ENCODE measurements at regions not wholly inside any gene's neighbourhood (a gene's known extent, or its start where the extent isn't known, plus 50 kb on each side); places are given as distances from the start of the nearest gene placed in this dataset.

DNA sequence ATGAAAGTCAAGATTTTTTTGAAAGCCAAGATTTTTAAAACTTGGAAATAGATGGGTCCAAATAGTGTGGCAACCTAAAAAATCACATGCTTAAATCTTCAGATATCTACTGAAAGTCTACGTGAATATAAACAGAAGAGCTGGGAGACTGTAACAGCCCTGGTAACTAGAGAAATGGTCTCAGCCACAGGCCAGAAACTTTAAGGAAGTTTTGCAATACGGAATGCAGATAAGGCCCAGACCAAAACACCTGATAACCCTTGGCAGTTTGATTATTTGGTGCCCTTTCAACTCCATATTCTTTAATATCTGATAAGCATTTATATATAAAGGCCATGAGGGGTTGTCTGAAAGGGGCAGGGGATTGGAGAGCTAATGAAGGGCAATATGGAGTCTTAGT lies 537.3 kb upstream of the TGFBR2 start:
- no peak for DNase-seq

DNA sequence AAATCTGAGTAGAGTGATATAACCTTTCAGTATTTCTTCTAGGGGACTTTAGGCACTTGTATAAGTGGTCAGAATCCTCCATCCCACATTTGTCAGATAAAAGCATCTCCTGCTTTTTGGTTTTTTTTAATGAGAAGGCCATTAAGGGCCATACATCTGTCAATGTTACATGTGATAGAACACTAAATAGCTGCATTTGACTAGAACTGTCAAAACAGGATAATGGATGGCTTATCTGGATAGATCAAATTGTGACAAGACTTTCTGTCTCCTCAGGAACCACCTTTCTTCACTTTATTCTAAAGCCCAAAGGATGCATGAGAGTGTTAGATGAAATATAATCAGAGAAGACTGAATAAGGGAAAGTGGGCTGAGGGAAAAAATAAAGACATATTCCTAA lies 533.4 kb upstream of the TGFBR2 start:
- DNase-seq, result no peak

DNA sequence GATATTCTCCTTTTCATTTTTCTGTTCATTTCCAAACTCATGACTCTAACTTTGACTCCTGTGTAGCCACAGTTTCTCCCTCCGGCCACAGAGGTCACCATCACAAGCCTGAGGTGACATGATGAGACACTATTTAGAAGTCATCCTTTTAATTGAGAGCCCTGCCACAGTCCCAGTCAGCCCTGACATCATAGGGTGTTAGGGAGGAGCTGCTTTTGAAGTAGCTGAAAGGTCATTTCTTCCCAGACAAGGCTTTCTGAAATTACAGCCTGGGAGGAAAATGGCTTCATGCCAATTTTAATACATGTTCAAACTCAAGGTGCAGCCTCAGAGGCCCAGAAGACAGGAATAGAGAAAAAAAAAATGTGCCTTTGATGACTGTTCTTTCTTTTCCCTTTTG lies 532.8 kb upstream of the TGFBR2 start:
- DNase-seq, result no peak

DNA sequence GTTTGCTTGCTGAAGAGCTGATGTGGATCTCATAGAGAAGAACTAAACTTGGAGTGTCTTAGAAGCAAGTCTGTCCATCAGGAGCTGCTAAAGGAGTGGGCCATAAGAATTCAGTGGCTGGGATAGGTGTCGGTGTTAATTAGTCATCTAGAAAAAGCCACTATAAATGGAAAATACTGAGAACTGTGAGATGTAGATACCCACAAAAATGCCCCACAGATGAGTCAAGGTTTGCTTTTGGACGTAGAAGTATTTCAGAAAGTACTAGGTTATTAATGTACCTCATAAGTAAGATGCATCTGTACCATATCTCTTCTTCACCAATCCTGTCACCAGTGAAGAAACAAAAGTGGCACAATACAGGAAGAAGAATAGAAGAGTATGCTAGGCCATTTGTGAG lies 530.9 kb upstream of the TGFBR2 start:
- DNase-seq, result no peak

DNA sequence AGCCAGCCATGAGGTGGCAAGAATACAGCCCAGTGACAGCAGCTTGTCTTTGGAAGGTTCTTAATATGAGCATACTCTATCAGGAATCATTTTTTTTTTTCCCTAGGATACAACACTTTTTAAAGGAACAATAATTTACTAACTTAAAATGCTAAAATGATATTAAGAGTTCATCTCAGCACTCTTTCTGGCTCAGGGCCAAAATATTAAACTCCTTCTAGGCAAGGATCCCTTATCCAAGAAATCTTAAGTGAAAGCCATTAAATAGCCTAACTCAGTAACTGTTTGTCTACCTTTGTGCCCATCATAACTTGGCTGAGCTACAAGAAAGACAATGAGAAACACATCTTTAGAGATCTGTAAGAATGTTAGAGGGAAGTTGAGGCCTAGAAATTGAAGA lies 529.5 kb upstream of the TGFBR2 start:
- no peak for DNase-seq

DNA sequence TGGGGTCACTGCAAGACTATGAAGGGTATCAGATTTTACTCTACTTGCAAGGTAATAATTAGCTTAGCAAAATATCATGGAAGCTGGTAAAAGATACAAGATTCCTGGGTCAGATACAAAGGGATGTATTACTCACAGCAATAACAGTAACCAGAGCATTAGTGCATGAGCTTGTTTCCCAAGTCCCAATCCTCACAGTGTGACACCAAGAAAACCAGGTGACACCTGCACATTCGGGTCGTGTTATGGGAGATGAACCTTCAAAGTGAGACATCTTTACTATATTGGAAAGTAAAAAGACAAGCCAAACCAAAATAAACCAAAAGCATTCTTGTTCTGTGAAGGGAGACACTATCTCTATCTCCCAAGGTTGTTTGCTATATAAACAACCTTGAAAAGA lies 528.7 kb upstream of the TGFBR2 start:
- no peak for DNase-seq

GRCh38 chr3:30078736-30079135 lies 527.7 kb upstream of the TGFBR2 start:
- DNase-seq, result no peak

GRCh38 chr3:30081904-30082303 lies 524.5 kb upstream of the TGFBR2 start:
- no peak for DNase-seq

DNA sequence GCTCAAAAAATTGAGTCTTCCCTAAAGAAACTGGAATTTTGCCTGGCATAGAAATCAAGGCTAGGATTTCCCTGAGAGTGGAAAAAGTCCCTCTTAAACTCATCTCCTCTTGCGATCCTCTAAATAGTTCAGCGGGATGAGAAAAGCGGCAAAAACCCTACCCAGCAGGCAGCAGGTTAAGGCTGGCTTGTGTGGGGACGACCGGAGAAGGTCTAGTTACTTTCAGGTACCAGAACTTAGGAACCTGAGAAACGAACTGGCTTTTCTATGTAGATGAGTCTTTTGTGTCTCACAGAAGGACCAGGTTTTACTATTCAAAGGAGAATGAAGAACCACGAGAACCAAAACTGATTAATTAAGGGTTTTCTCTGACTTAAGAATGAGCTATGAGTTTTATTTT lies 523.7 kb upstream of the TGFBR2 start:
- DNase-seq, result no peak

DNA sequence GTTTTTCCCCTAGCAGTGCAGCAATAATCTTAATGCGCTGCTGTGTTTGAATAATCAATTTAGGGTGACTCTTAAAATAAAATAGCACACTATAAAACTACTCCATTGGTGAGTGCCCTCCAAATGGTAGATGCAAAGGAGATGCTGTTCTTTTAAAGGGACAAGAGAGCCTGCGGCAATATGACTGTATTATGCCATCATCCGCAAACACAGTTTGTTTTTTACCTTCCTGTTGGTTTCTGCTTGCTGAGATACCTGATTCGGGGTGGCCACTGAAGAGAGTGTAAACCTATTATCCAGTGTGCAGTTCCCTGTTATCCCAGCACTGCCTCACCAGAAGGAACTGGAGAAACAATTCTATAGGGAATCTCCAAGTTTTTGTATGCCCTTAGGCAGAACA lies 523.1 kb upstream of the TGFBR2 start:
- DNase-seq, result no peak

- DNase-seq, result no peak
Observed at GRCh38 chr3:30084316-30084715, 522.1 kb upstream of the TGFBR2 start.

- no peak for DNase-seq
Observed at GRCh38 chr3:30084971-30085403, 521.4 kb upstream of the TGFBR2 start.

- DNase-seq, result no peak
Observed at GRCh38 chr3:30085486-30085885, 520.9 kb upstream of the TGFBR2 start.

- DNase-seq, result no peak
Observed at GRCh38 chr3:30091686-30092085, 514.7 kb upstream of the TGFBR2 start.

DNA sequence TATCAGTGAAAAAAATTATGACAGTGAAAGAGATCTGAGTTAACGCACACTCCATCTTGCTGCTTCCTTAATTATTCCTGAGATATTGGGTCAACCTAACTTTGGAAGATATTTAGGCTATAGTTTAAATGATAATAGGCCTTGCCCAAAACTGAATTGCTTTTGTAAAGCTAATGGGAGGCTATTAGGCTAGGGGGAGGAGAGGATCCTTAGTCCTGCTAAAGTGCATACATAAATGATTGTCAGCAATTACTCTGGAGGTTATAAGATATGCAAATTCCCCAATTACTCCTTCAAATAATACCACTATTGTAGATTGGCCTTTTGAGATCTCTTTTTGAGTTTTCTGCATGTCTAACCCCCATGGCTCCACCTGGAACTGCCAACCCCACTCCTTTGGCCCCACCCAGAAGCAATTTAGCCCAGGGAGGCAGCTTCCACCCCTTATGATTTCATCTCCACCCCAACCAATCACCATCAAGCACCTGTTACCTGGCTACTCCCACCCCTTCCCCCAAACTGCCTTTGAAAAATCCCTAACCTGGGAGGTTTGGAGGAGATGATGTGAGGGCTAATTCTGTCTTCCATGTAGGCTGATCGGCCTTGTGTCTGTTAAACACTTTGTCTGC lies 509.3 kb upstream of the TGFBR2 start:
- no peak for DNase-seq

DNA sequence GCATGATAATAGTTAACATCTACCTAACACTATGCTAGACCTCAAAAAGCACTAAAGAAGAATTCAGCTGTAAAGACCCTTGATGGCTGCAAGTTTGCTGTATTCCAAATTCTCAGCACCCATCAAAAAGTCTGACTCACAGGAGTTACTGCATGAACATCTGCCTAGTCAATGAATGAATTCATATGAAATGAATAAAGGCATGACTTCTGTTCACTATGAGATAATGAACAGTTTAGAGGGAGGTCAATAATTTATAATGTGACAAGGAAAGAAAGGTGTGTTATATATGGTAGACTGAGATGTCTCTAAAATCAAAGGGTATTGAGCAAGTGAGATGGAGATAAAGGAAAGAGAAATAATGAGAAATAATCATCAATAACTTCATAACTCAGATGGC lies 508.2 kb upstream of the TGFBR2 start:
- no peak for DNase-seq

DNA sequence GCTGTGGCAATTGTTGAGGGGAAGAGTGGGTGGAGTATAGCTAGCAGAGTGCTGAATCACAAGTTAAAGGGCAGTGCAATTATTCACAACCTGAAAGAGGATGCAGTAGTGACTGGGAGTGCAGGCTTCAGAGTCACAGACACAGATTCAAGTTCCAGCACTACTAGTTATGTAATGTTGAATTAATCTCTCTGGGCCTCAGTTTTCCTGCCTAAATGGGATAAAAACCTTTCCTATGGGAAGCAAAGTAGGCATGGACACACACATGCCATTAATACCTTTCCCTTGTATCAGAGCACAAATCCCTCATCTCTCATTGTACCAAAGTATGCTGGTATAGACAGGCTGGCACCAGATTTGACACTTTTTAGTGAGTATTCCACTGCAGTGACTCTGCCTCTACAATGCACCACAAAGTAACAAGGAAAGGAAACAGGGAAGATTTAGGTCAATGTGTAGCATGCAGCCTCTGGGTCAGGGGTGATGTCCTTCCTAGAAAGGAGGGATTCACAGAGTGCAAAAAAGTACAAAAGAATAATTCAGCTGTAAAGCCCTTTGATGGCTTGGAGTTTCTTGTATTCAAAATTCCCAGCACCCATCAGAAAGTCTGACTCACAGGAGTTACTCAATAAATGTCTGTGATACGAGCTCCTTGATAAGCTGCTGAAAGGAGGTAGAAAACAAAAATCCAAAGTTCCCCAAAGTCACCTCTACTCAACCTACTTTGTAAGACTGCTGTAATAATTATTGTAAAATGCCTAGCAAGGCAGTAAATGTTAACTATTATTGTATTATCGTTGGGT lies 507.5 kb upstream of the TGFBR2 start:
- no peak for DNase-seq

GRCh38 chr3:30102356-30102755 lies 504.0 kb upstream of the TGFBR2 start:
- no peak for DNase-seq

- no peak for DNase-seq
Observed at GRCh38 chr3:30103186-30103585, 503.2 kb upstream of the TGFBR2 start.

- DNase-seq, result no peak
Observed at GRCh38 chr3:30107531-30107930, 498.9 kb upstream of the TGFBR2 start.

DNA sequence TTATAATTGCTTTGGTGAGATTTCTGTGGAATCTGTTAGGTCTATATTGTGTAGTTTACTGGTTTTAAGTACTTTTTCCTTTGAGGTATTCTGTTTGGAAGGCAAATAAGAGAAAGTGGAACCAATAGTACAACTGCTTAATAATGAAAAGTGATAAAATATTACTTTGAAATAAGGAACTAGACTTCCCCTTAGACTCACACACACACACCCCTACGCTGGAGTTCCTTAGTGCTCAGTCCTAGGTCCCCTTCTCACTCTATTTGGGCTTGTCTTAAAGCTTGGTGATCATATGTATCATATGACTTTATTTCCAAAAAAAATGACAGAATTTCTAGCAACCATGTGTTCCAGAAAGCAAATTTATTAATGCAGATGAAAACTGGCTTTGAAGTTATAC lies 494.0 kb upstream of the TGFBR2 start:
- DNase-seq, result no peak

- DNase-seq, result no peak
Observed at GRCh38 chr3:30112902-30113484, 493.4 kb upstream of the TGFBR2 start.

- DNase-seq, result no peak
Observed at GRCh38 chr3:30113906-30114305, 492.5 kb upstream of the TGFBR2 start.

DNA sequence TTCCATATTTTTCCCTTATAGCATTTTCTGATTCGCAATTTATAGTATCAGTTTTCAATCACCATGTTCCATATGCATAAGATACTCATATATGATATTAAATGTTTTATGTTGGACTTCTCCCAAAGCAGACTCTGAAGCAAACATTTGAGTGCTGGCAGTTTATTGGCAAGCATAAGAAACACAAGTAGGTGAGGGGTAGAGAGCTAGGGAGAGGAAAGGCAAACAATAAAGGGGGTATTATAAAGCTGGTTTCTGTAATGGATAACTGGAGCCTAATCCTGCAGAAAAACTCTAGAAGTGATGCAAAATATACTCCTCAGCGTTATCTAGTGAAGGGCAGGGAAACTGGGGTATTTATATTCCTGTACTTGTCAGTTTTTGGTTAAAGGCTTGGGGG lies 491.5 kb upstream of the TGFBR2 start:
- DNase-seq, result no peak
